HepG2 (cell line): ENCODE measurements at regions not wholly inside any gene's neighbourhood (a gene's known extent, or its start where the extent isn't known, plus 50 kb on each side); places are given as distances from the start of the nearest gene placed in this dataset.
A peak's percentile ranks its signal among the peaks of the same experiment; 100 is the strongest.

Experiments
- ATAC-seq: fragments of 200-7000 bp; cut with Tn5 transposase; 3 replicates; pipeline ENCODE4 v1.9.1; 2020; ENCODE audit warnings: mild to moderate bottlenecking, moderate library complexity
- BruUV-seq: library from RNA; stranded (reverse); fragments of 400-500 nt; replicated peaks from 2 replicates; lab custom pipeline; 2021; lab: Mats Ljungman, UMichigan
- CTCF ChIA-PET: fragments of 300-600 bp; formaldehyde crosslinking; extraction: SDS; loops from one replicate; lab custom pipeline; 2021; ENCODE audit warnings: low total read pairs, inconsistent platforms, low intra/inter-chr PET ratio; lab: Yijun Ruan, JAX
- POLR2A ChIA-PET: fragments of 350-600 bp; sonication (Branson Sonifier 250); formaldehyde crosslinking; loops from one replicate; lab custom pipeline; 2020; ENCODE audit warnings: antibody characterized with exemption, inconsistent platforms; lab: Yijun Ruan, JAX
- DNase-seq: peaks from one replicate; pipeline ENCODE4 v3.0.0-alpha.2; 2015; ENCODE audit warnings: low spot score
- FAIRE-seq: peaks from 3 replicates; lab custom pipeline; 2011; peaks lifted over from hg19 to GRCh38; lab: Jason Lieb, UNC
- H2AFZ ChIP-seq: one replicate; pipeline ENCODE4 v1.6.1; 2011; ENCODE audit warnings: low read length, inconsistent platforms
- H3K27ac ChIP-seq: fragments of 300-600 bp; 3 replicates; pipeline ENCODE4 v1.8.0; 2011; ENCODE audit warnings: mixed run types, mild to moderate bottlenecking, mixed read lengths, low read length, inconsistent platforms; ENCODE audit not compliant: insufficient read depth; ENCODE audit errors: extremely low read length
- H3K27me3 ChIP-seq, 2 experiments: fragments of 200-600 bp in 1 of 2; 2 replicates in 1 of 2; 3 replicates in 1 of 2; pipeline versions ENCODE4 v1.6.0 to v1.8.0; 2011; ENCODE audit warnings: low read length in 2 of 2, mild to moderate bottlenecking in 2 of 2, moderate library complexity in 2 of 2, inconsistent platforms in 1 of 2; ENCODE audit not compliant: insufficient read depth in 2 of 2, control insufficient read depth in 1 of 2
- H3K36me3 ChIP-seq, 2 experiments: fragments of 200-600 bp in 1 of 2; replicated peaks in 1 of 2; 2 replicates in 1 of 2; 3 replicates in 1 of 2; pipeline versions ENCODE4 v1.5.1 to v1.8.0; 2011; ENCODE audit warnings: low read length in 2 of 2, inconsistent platforms in 1 of 2; ENCODE audit not compliant: insufficient read depth in 2 of 2, control insufficient read depth in 1 of 2
- H3K4me1 ChIP-seq: 2 replicates; pipeline ENCODE4 v1.5.1; 2012; ENCODE audit warnings: low read length, inconsistent platforms; ENCODE audit not compliant: insufficient read depth
- H3K4me2 ChIP-seq: 2 replicates; pipeline ENCODE4 v1.6.0; 2011; ENCODE audit warnings: low read depth, low read length, inconsistent platforms
- H3K4me3 ChIP-seq, 3 experiments: fragments of 200-600 bp in 1 of 3; sonication (generic), shearing (Covaris generic) in 1 of 3; replicated peaks in 1 of 3; 2 replicates each; pipeline ENCODE4 v1.5.1; 2011 to 2016; ENCODE audit warnings: low read length in 3 of 3, inconsistent platforms in 2 of 3, low read depth in 2 of 3, mild to moderate bottlenecking in 2 of 3, control low read depth in 1 of 3, mixed read lengths in 1 of 3; ENCODE audit not compliant: insufficient read depth in 1 of 3
- H3K79me2 ChIP-seq: one replicate; pipeline ENCODE4 v1.6.1; 2011; ENCODE audit warnings: low read length, inconsistent platforms; ENCODE audit not compliant: insufficient read depth
- H3K9ac ChIP-seq: 2 replicates; pipeline ENCODE4 v1.6.0; 2011; ENCODE audit warnings: mild to moderate bottlenecking, low read depth, low read length, inconsistent platforms; ENCODE audit not compliant: insufficient read depth
- H3K9me3 ChIP-seq: 2 replicates; pipeline ENCODE4 v1.5.1; 2012; ENCODE audit warnings: mild to moderate bottlenecking, low read length
- H4K20me1 ChIP-seq: 2 replicates; pipeline ENCODE4 v1.6.0; 2011; ENCODE audit warnings: inconsistent platforms, mild to moderate bottlenecking, low read length, moderate library complexity; ENCODE audit not compliant: insufficient read depth
- MAFF ChIP-seq: IDR thresholded peaks from 2 replicates; pipeline ENCODE4 v1.6.1; 2011; ENCODE audit warnings: low read depth, low read length, improper control_type of control experiment
- MAFK ChIP-seq, 2 experiments: IDR thresholded peaks in 1 of 2; conservative IDR thresholded peaks in 1 of 2; 2 replicates each; pipeline ENCODE4 v1.6.1; 2011; ENCODE audit warnings: improper control_type of control experiment in 2 of 2, low read length in 2 of 2
- NFYC ChIP-seq: IDR thresholded peaks from 2 replicates; pipeline ENCODE4 v1.6.1; 2016; ENCODE audit warnings: missing genetic modification reagents, missing compliant biosample characterization
- NR2C2 ChIP-seq: sonication (generic); formaldehyde crosslinking; IDR thresholded peaks from 2 replicates; pipeline ENCODE4 v1.4.0; 2020; ENCODE audit warnings: missing genetic modification reagents, mild to moderate bottlenecking, moderate library complexity, borderline replicate concordance
- POGZ ChIP-seq: sonication (generic); formaldehyde crosslinking; IDR thresholded peaks from 2 replicates; pipeline ENCODE4 v1.4.0; 2020; ENCODE audit warnings: mild to moderate bottlenecking, missing genetic modification reagents
- ZNF225 ChIP-seq: sonication (generic); formaldehyde crosslinking; IDR thresholded peaks from 2 replicates; pipeline ENCODE4 v1.4.0; 2020; ENCODE audit warnings: mild to moderate bottlenecking, missing genetic modification reagents
- ZNF616 ChIP-seq: sonication (generic); formaldehyde crosslinking; IDR thresholded peaks from 2 replicates; pipeline ENCODE4 v1.5.0; 2020; ENCODE audit warnings: low read depth, mild to moderate bottlenecking, missing genetic modification reagents
- WGBS: methylation state at CpG from one replicate; pipeline ENCODE4 v1.1.6; 2017; ENCODE audit warnings: low lambda C conversion rate; 5-methylcytosine and 5-hydroxymethylcytosine counted together
- in situ Hi-C: cut with HindIII; loops from 2 replicates; pipeline ENCODE4 v1.10.0; 2017; ENCODE audit warnings: low pct_unique_long_range_greater_than_20kb; ENCODE audit not compliant: extremely low pct_ligation_motif_present
- intact Hi-C: fragments of 100-400 bp; cut with micrococcal nuclease; formaldehyde crosslinking; loops from one replicate; pipeline ENCODE4 v1.10.0; 2022; ENCODE audit not compliant: unreplicated experiment
- TF ChIP-seq, protein P1 (sequence below): sonication (generic); formaldehyde crosslinking; IDR thresholded peaks from 2 replicates; pipeline ENCODE4 v1.4.0; 2020; ENCODE audit warnings: missing genetic modification reagents

DNA sequence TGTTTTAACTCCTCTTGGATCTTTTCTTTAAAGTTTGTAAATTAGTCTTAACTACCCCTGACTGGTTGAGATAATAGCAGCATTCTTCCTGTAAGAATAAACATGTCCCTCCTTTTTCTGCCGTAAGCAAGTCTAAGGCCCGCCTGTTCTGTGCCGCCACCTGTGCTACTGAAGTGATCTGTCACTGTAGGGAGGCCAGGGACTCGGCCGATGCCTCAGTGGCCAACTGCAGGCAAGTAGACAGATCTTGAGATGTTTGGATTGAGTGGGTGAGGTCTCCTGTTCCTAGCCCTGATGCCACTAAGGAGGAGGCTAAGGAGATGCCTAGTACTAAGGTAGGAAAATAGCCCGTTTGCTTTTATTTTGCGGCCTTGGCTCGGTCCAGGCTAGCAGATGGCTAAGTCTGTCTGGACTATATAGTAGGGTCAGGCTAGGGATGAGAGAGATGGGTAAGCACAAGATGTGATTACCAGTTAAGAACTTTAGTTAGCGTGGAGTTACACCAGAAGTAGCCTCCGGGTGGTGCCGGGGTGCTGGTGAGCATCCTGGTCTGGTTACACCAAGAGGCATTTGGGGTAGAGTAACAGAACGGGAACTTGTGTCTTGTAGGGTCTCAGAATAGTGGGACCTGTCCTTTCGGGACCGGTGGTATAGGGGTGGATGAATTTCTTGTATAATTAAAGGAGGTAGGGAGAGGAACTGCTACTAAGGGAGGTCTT lies 584.2 kb downstream of the SUCLG1 start (continued):
- TF ChIP-seq NFYC (no peak), NR2C2 (CRISPR knock-in tag) (no peak), POGZ (CRISPR knock-in tag) (no peak), ZNF616 (no peak)
- TF ChIP-seq, protein P1, sequence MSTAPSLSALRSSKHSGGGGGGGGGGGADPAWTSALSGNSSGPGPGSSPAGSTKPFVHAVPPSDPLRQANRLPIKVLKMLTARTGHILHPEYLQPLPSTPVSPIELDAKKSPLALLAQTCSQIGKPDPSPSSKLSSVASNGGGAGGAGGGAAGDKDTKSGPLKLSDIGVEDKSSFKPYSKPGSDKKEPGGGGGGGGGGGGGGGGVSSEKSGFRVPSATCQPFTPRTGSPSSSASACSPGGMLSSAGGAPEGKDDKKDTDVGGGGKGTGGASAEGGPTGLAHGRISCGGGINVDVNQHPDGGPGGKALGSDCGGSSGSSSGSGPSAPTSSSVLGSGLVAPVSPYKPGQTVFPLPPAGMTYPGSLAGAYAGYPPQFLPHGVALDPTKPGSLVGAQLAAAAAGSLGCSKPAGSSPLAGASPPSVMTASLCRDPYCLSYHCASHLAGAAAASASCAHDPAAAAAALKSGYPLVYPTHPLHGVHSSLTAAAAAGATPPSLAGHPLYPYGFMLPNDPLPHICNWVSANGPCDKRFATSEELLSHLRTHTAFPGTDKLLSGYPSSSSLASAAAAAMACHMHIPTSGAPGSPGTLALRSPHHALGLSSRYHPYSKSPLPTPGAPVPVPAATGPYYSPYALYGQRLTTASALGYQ (CRISPR knock-in tag), result no peak

DNA sequence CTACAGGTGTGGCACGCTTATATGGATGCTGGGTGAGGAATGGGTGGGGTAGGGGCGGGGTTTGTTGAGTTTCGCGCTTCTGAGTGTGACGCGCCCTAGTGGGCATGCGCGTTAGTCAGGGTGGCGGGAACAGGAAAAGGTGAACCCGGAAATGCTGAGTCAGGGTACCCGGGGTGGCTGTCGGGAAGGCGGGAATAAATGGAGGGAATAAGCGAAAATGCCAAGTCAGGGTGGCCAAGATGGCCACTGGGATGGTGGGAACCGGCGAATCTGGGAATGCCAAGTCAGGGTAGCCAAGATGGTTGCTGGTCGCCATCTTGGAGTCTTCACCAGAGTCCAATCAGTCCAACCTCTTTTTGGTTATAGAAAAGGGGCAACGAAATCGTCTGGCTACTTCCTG lies 585.0 kb downstream of the SUCLG1 start:
- Histone ChIP-seq H3K27me3 (no peaks in the 10 kb centered on the region), H3K9ac (no peak overlapping the region), H3K4me3 (no peak overlapping the region), H4K20me1 (no peaks in the 10 kb centered on the region), H3K79me2 (no peaks in the 10 kb centered on the region), H3K9me3 (peaks cover 69% of the 10 kb centered on the region), H3K4me1 (no peaks in the 10 kb centered on the region), H2AFZ (no peak overlapping the region), H3K36me3 (no peaks in the 10 kb centered on the region), H3K27ac (no peak overlapping the region), H3K4me2 (no peak overlapping the region)
- WGBS, result 63% methylated on average over 19 of the region's 19 CpGs
- intact Hi-C loops (no loop called here), in situ Hi-C loops (no loop called here)
- TF ChIP-seq MAFK (conservative IDR thresholded peaks at IDR 0.05 in 1 of 2, IDR thresholded peaks at IDR 0.05 in 1 of 2; ENCODE audit: low read length in 2 of 2), result peak; percentile 71 to 86
- TF ChIP-seq ZNF225 (CRISPR knock-in tag), result no peak
- peak; percentile 63 for TF ChIP-seq MAFF
- CTCF ChIA-PET, result no interaction called here
- POLR2A ChIA-PET, result no interaction called here
- no TSS peak for BruUV-seq
- ATAC-seq (no peak), DNase-seq (no peak), FAIRE-seq (no peak)
